ENCODE measurements at regions not wholly inside any gene's neighbourhood (a gene's known extent, or its start where the extent isn't known, plus 50 kb on each side); places are given as distances from the start of the nearest gene placed in this dataset.

GRCh38 chr4:110309675-110310074 lies 111.3 kb upstream of the ELOVL6 start:
- H3K4me1 ChIP-seq (ENCODE audit: insufficient read depth, low read length, poor library complexity, severe bottlenecking) = no peaks in the 10 kb centered on the region
- H3K36me3 ChIP-seq (ENCODE audit: insufficient read depth, low read length) = no peaks in the 10 kb centered on the region
- POLR2A ChIA-PET = interaction anchor here (0.7 to 2.0 kb wide), 2 partner anchors 11 to 158 kb away, joined by 3 to 5 read pairs; no protein-coding TSS in a partner anchor
- no peaks in the 10 kb centered on the region for H3K9me2 ChIP-seq (ENCODE audit: insufficient read depth, low read length)
- DNase-seq (ENCODE audit: low spot score) = no peak
- no peak overlapping the region for H3K4me3 ChIP-seq (ENCODE audit: low read depth, low read length, poor library complexity, severe bottlenecking)
- CTCF ChIA-PET (ENCODE audit: unreplicated experiment) = no interaction called here
- intact Hi-C loops (cut with micrococcal nuclease; ENCODE audit: unreplicated experiment) = no loop called here
- no TSS peak for BruUV-seq (replicated peaks)
- no peaks in the 10 kb centered on the region for H3K9me3 ChIP-seq (ENCODE audit: low read length)
- TF ChIP-seq CTCF (conservative IDR thresholded peaks at IDR 0.05; ENCODE audit: low read length) = no peak
- TF ChIP-seq EZH2phosphoT487 (IDR thresholded peaks at IDR 0.05; ENCODE audit: borderline replicate concordance, low read depth, low read length) = no peak
- no peaks in the 10 kb centered on the region for H4K20me1 ChIP-seq (ENCODE audit: insufficient read depth, low read length)
- H3K27ac ChIP-seq (ENCODE audit: low read depth, low read length, poor library complexity, severe bottlenecking) = no peak overlapping the region
- no peak overlapping the region for H2AFZ ChIP-seq (ENCODE audit: low read length)
- H3K4me2 ChIP-seq (ENCODE audit: low read length) = no peak overlapping the region
- no peaks in the 10 kb centered on the region for H3K79me2 ChIP-seq (ENCODE audit: insufficient read depth, low read depth, low read length)

DNA sequence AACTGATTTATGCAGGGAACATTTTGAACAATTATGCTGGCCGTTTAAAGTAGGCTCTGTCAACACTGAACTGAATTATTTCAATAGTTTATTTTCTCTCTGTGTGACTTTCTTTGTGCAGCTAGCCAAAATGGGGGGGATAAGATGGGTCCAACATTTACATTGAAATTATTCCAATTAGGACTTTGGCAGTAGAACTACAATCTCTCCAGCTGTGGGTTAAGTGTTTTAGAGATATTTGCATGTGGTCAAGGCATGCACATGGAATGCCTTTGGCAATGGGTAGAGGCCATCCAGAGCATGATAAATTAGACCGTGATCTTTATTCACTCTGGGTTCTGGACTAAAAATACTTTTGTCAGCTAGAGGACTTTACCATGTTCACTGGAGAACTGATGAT lies 107.9 kb upstream of the ELOVL6 start:
- no TSS peak for BruUV-seq (replicated peaks)
- no peak overlapping the region for H3K27ac ChIP-seq (ENCODE audit: low read depth, low read length, poor library complexity, severe bottlenecking)
- no peaks in the 10 kb centered on the region for H3K4me1 ChIP-seq (ENCODE audit: insufficient read depth, low read length, poor library complexity, severe bottlenecking)
- TF ChIP-seq CTCF (conservative IDR thresholded peaks at IDR 0.05; ENCODE audit: low read length) = no peak
- no peak for TF ChIP-seq EZH2phosphoT487 (IDR thresholded peaks at IDR 0.05; ENCODE audit: borderline replicate concordance, low read depth, low read length)
- DNase-seq (ENCODE audit: low spot score) = no peak
- H3K36me3 ChIP-seq (ENCODE audit: insufficient read depth, low read length) = no peaks in the 10 kb centered on the region
- intact Hi-C loops (cut with micrococcal nuclease; ENCODE audit: unreplicated experiment) = no loop called here
- no peaks in the 10 kb centered on the region for H4K20me1 ChIP-seq (ENCODE audit: insufficient read depth, low read length)
- H3K4me2 ChIP-seq (ENCODE audit: low read length) = no peak overlapping the region
- no peak overlapping the region for H3K4me3 ChIP-seq (ENCODE audit: low read depth, low read length, poor library complexity, severe bottlenecking)
- H3K9me2 ChIP-seq (ENCODE audit: insufficient read depth, low read length) = no peaks in the 10 kb centered on the region
- H3K9me3 ChIP-seq (ENCODE audit: low read length) = no peaks in the 10 kb centered on the region
- ChIA-PET POLR2A (interaction anchor here (0.6 kb wide), 1 partner anchor 256 kb away, joined by 3 read pairs; no protein-coding TSS in a partner anchor), CTCF (ENCODE audit: unreplicated experiment) (no interaction called here)
- H2AFZ ChIP-seq (ENCODE audit: low read length) = no peak overlapping the region
- H3K79me2 ChIP-seq (ENCODE audit: insufficient read depth, low read depth, low read length) = no peaks in the 10 kb centered on the region

GRCh38 chr4:110305455-110305854 lies 107.0 kb upstream of the ELOVL6 start:
- POLR2A ChIA-PET = no interaction called here
- intact Hi-C loops (cut with micrococcal nuclease; ENCODE audit: unreplicated experiment) = no loop called here
- no peak overlapping the region for H3K4me3 ChIP-seq (ENCODE audit: low read depth, low read length, poor library complexity, severe bottlenecking)
- no peak overlapping the region for H3K4me2 ChIP-seq (ENCODE audit: low read length)
- DNase-seq (ENCODE audit: low spot score) = no peak
- H3K79me2 ChIP-seq (ENCODE audit: insufficient read depth, low read depth, low read length) = no peaks in the 10 kb centered on the region
- TF ChIP-seq EZH2phosphoT487 (IDR thresholded peaks at IDR 0.05; ENCODE audit: borderline replicate concordance, low read depth, low read length) (no peak), CTCF (conservative IDR thresholded peaks at IDR 0.05; ENCODE audit: low read length) (no peak)
- H3K9me3 ChIP-seq (ENCODE audit: low read length) = no peaks in the 10 kb centered on the region
- H4K20me1 ChIP-seq (ENCODE audit: insufficient read depth, low read length) = no peaks in the 10 kb centered on the region
- no TSS peak for BruUV-seq (replicated peaks)
- CTCF ChIA-PET (ENCODE audit: unreplicated experiment) = no interaction called here
- no peak overlapping the region for H3K27ac ChIP-seq (ENCODE audit: low read depth, low read length, poor library complexity, severe bottlenecking)
- no peaks in the 10 kb centered on the region for H3K36me3 ChIP-seq (ENCODE audit: insufficient read depth, low read length)
- no peaks in the 10 kb centered on the region for H3K9me2 ChIP-seq (ENCODE audit: insufficient read depth, low read length)
- H3K4me1 ChIP-seq (ENCODE audit: insufficient read depth, low read length, poor library complexity, severe bottlenecking) = no peaks in the 10 kb centered on the region
- H2AFZ ChIP-seq (ENCODE audit: low read length) = no peak overlapping the region

Data from OCI-LY7 (cell line).